Stimulated activated CD8-positive, alpha-beta memory T cell treated with anti-CD3 and anti-CD28 coated beads, Interleukin-15, amount 100 ng/mL, for 48 hours (primary cell): ENCODE measurements at regions not wholly inside any gene's neighbourhood (a gene's known extent, or its start where the extent isn't known, plus 50 kb on each side); places are given as distances from the start of the nearest gene placed in this dataset.

ENCODE experiments used
- DNase-seq, 2 donors: peaks; one replicate each; pipeline ENCODE4 v3.0.0-alpha.2; 2020; ENCODE audit warnings: low read depth in 2 of 2

DNA sequence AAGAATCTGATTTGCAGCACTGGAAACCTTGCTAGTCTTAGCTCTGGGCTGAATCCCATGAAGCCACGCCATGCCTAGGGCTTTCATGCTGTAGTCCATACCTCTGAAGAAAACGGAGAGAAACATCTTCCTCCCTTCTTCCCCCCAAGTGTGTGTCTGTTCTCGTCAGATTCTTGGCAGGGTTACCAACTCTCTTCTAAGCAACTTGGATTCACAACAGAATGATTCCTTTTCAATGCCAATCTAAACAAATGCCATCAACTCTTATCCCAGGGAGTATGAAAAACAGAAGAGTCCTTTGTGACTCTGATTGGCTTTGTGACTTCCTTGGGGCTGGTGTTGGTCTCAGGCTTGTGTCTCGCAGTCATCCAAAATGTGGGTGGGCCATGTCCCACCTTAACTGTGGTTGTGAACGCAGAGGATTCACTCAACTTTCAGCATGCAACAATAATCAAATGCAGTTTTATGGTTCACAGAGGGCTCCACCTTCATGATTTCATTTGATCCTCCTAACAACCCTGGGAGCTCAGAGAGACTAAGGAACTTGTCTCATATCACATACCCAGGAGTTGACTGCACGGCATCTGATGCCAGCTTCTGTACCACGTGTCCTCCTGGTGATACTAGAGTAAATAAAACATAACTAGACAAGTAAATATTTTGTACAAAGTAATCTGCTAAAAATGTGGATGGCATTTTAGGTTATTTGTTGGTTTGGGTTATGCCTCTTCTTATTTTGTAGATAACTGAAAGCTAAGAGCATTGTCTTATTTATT lies 186.0 kb upstream of the TNP1 start:
- DNase-seq = no peak

DNA sequence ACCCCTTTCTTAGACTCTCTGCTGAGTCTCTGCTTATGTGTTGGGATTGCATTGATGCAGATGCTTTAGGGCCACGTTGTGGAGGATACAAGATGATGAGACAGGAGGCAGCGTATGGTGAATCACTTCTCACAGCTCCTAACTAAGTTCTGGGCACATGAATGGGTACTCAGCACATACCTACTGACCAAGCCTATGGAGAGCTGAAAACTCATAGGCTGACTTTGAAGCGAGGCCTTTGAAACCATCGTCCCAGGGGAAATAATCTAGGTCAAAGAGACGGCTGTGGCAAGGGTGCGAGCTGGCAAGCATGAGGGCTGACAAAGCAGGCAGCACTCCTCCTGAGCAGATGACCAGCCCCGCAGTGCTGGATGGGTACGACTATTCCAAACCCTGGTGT lies 180.2 kb upstream of the TNP1 start:
- no peak for DNase-seq

DNA sequence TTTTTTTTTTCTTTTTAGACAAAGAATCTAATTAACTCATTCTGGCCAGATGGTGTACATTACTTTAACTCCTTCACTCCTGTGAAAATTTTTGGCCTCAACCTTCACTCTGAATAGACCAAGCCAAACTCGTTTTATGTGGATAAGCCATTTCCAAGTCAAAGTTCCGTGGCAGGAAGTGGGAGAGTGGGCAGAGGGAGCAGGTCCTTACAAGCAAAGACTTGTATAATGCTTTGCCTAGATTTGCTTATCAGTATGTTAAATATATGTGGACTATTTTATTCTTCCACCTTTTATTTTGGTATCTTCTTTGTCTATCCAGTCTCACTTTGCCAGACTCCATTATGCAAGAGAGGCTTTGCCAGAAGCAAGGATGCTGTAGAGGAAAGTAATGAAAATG lies 178.1 kb upstream of the TNP1 start:
- no peak for DNase-seq

DNA sequence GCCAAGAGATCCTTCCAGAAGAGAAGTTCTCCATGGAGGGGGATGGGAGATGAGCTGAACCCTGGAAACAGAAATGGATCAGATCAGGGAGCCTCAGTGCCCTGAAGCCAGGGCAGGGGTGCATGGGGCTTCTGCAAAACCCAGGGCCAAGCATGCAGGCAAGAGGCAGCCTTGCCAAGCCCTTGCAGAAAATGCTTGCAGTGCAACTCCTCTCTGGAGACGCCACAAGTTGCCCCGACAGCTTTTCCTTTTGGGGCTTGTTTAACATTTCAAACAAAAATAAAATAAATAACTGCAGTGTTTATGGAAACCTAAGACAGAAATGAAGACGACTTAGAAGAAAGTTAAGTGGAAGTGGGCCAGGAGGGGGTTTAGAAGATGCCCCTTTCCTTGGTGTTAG lies 177.5 kb upstream of the TNP1 start:
- no peak for DNase-seq

DNA sequence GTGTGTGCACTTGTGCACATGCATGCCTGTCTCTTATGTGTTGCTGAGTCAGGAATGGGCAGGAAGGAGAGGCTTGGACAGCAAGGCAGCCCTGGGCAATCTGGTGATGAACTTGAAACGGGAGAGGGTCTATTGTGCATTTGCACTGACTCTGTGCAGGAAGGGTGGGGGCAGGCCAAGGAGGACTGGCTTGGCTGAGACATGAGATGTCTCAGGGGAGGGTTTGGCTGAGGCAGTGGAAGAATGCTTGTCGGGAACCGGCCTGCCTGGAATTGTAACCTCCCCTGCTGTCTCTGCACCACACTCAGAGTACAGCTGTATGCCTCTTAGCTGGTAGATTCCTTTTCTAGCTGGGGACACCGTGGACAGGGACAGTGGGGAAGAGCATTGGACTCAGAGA lies 176.1 kb upstream of the TNP1 start:
- no peak for DNase-seq

DNA sequence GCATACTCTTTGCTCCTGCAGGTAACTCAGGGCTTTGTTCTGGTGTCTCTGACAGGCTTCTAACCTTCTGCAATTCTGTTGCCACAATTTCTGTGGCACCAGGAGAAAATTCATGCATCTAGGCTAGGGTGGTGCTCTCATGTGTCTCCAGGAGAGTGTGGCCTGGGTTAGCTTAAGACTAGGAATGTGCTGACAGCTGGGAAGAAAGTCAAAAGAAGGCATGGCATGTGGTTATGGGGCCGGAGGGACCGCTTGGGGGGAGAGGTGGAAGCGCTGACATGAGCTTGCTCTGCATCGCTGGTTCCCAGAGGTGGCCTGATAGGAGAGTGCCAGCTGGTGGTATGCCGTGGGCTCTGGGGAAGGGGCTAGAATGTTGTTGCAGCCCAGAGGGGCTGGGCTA lies 173.3 kb upstream of the TNP1 start:
- DNase-seq = no peak

DNA sequence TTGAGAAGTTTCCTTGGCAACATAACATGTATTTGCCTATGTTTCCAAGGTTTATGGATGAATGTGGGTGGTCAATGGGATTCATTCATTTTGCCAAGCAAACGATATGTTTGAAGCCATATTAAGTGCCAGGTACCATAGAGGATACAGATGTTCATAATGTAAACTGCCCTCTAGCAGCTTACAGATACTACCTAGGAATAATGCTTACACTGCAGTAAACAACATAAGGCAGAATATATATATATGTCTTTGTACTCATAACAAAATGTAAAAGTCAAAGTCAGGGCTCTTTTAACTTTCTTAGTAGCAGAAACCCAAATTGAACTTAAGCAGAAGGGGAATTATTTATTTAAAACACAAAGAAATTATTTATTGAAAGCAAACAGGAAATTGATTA lies 171.6 kb upstream of the TNP1 start:
- no peak for DNase-seq

DNA sequence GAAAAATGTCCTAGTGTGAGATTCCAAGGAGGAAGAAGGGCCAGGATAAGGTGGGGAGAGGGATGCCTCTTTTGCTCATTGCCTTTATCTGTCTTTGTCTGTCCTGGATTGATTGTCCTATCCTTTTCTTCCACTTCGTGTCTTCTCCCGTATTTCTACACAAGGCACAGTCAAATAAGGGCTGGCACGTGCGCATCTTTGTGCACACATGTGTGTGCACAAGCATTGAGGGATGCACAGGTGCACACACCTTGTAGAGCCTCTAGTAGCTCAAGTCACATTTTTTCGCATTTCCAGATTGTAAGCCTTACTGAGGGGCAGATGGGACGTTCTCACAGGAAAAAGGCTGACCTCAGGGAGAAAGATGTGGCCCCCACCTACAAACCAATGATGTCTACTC lies 170.2 kb upstream of the TNP1 start:
- DNase-seq = no peak

DNA sequence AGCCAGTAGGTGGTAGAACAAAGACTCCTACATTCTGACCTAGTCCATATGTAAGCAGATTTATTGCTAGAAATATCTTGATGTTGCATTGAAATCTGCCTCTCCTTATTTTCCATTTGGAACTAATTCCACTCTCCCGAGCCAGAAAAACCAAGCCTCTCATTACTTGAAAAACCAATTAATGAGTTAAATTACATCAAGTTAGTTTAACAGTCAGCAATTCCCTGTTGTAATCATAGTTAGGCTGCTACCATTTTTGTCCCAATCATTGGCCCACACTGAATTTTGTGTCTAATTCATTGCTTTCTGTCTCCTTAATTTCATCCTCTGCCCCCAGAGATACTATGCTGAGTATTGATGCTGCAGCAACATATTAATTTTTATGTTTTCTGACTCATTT lies 168.3 kb upstream of the TNP1 start:
- DNase-seq = no peak

DNA sequence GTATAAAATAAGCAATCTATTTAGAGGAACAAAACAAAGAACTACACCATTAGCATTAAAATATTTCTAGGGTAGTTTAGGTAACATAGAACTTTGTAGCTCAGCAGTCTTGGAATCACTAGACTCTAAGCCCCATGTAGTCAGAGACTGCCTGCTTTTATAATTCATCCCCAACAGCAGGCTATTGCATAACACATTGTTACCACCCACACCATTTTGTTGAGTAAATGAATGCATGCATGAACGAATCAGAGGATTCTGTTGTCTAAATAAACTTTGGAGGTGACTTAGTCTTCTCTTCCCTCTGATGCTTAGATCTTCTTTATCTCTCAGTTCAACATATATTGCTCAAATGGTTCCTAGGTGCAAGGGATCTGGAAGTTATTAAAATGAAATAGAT lies 167.6 kb upstream of the TNP1 start:
- DNase-seq = no peak

DNA sequence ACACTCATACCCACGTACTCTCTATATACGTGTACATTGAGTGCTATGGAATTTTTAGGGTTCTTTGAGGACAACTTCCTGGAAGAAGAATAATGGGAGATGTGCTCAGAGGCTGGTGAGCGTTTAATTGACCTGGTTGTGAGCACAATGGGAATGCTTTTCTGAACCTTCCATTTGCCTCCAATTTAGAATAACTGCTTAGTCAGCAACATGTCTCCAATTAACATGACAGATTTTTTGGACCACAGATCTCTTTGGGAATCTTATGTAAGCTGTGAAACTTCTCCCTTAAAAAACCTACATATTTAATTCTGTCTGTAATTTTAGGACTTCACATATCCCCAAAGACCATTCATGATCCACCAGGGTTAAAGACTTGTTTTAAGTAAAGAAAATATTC lies 166.7 kb upstream of the TNP1 start:
- no peak for DNase-seq

DNA sequence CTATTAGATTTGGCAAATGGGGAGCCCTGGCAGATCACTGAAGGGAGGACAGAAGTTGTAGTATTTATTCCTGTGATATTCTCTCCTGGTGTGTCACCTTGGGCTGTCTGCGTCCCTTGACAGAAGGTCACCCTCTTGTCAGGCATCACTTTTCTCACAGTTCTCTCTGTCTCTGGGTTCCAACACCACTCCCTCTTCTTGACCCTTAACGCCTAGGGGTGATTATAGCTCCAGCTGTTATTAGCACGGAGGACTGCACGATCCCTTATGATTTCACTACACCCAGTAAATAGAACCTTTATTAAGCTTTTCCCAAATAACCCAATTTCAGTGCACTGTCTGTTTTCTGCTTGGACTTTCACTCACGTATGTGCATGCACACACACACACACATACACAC lies 166.3 kb upstream of the TNP1 start:
- no peak for DNase-seq

DNA sequence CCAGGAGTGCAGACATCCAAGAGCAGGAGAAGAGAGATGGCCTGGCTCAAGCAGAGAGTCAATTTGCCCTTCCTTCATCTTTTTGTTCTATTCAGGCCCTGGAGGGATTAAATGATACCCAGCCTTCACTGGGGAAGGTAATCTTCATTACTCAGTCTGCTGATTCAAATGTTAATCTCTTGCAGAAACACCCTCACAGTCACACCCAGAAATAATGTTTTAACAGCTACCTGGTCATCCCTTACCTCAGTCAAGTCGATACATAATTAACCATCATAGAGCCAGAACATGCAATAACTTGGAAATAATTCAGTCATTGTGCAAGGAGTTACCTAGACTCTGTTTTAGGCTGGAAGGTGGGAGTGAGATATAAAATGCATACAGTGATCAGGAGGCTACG lies 163.7 kb upstream of the TNP1 start:
- DNase-seq = no peak

DNA sequence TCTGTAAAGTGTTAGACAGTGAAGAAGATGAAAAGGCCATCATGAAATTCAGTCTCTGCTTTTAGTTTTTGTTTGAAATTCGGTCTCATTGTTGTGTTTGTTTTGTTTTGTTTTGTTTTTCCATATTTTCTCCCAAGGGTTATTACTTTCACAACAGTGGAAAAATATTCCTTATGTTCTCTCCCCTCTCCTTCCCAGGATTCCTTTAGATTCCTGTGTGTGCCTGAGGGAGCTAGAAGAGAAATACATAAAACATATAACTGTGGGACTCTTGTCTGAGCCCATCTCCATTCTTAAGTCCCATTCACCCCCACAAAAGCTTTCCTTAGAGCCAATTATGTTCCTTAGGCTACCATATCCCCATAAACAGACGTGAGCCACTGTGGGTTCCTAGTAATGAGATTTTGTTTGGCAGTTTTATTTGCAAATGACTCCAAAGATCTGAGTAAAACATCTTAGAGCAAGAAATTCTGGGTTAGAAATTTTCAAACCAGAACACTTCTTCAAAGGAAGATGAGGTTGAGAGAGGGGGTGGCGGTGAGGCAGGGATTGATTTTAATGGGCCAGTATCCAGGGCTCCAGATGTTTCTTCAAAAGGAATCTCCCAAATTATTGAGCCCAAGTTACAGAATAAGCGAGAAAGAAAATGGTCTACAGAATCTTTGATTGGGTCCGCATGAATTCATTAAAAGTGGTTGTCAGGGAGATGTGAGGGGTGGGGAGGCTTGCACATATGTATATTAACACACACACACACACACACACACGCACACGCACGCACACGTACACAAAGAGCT lies 157.8 kb upstream of the TNP1 start:
- DNase-seq = no peak

DNA sequence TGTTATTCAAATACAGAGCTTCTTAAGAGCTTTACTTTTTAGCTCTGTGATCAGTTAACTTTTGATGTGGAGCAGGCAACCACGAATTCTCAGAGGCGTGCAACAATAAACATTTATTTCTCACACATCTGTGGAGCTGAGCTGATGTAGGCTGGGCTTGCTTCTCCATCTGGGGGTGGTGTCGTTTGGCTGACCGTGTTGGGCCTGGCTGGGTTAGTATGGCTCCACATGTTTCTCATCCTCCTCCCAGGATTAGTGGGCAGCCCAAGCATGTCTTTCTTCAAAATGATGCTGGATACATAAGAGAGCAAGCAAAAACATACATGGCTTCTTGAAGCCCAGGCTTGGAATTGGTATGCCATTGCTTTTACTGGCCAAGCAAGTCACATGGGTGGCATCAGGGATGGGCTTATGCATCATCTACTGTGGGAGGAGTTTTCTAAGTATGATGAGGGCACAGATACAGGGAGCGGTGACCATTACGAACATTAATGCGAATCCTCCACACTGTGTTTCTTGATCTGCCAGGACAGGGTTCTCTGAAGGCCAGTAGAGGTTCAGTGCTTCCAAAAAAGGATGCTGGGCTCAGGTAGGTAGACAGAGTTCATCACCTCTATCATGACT lies 157.0 kb upstream of the TNP1 start:
- no peak for DNase-seq

DNA sequence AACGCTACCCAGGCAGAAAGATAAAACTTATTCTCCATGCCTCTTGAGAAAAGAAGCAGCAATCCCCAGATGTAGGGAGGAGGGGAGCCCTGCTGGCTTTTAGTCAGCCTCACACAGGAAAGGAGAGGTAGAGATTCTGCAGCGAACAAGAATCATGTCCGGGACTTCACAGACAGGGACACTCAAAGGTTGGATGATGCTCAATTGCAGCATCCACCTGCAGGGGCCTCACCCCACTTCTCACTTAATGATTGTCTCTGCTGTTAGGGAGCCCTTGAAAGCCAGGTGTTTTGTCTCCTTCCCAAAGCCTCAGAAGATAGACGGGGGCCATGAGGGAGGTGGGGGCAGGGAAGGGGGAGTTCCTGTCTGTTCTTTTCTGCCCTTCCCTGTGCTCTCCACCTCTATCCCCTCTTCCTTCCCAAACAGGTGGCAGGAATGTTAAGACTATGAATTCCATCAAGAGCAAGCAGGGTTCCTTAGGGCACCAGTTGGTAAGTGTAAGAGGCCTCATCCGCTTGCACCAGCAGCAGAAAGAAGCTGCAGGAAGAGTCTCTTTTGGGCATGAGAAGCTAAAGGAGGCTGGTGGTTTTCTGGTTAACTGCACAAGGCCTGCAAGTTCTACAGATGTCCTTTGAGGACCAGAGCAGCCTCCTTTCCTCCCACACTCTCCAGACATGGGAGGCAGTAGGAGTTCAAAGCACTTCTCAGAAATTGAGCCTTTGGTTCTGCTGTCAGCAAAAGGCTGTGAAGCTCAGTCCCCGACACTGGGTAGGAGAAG lies 154.7 kb upstream of the TNP1 start:
- no peak for DNase-seq

DNA sequence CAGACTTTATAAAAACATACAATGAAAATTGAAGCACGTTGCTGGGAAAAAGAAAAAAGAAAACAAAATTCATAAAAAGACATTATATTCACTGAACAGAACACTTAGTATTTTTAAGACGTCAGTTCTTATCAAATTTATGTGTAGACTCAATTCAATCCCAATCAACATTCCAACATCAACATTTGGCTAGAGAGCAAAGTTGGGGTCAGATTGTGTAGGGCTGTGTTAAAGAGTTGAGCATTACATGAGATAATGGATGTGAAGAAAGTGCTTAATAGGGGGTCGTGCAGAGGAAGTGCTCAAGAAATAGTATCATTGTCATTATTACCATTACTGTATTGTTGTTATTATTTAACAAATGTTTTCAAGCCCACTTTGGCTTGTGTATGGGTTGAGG lies 154.1 kb upstream of the TNP1 start:
- no peak for DNase-seq

DNA sequence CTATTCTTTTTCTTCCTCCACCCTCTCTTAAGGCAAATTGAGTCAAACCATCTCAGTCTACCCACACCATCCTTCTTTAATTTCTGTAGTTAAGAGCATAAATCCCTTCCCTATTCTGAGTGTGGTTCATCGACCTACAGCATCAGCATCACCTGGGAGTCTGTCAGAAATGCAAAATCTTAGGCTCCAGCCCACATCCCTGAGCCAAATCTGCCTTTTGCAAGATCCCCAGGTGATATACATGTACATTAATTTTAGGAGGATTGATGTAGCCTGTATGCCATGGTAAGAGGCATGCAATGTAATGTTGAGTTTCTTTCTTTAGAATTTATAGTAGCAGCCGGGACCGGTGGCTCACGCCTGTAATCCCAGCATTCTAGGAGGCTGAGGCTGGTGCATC lies 151.7 kb upstream of the TNP1 start:
- no peak for DNase-seq

DNA sequence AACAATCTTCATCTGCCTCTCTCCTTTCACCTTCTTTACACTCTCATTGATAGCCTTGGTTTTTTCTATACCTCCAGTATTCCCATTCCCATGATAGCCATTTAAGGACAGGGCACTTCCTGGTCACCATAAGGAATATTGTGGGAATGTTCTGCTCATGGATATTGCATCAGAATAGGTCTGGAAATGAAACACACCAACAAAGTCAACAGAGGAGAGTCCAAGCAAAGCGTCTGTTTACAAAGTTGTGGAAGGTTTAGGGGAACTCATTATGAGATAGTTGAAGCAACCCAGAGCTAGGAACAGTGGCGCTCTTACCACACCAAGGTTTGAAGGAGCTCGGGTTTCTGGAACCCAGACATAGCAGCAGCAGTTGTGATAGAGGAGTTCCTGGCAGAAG lies 150.3 kb upstream of the TNP1 start:
- no peak for DNase-seq

DNA sequence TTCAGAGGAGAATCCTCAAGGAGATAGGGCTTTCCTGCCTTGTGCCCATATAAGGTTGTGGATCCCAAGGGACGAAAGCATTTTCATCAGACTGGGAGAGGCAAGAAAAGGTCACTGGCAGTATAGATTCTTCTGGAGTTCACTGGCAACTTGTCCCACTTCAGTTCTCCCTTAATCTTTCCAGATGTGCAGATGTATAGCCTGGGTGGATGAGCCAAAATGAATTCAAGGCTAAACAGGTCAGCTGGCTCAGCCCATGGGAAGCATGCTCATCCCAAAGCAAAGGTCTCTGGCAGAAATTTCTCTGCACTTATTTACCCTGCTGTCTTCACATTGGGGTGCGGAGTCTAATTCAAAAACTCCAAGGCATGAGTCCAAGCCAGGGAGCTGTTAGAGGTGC lies 148.9 kb upstream of the TNP1 start:
- no peak for DNase-seq

DNA sequence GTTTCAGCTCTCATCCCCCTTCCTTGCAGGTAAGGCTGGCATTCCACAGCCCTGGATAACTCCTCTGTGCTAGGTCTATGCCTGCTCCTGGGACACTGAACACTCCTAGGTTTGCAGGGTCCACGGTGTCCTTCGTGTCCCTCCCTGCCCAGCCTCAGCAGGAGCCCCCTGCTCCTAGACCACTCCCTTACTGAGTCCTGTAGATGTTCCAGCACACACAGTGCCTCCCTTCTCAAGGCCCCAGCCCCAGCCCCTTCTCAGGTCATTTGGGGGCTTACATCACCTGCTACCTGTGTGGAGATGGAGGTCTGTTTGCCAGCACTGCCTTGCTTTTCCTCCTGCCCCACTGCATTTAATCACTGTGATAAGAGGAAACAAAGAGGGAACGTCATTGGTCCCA lies 146.4 kb upstream of the TNP1 start:
- DNase-seq = no peak

DNA sequence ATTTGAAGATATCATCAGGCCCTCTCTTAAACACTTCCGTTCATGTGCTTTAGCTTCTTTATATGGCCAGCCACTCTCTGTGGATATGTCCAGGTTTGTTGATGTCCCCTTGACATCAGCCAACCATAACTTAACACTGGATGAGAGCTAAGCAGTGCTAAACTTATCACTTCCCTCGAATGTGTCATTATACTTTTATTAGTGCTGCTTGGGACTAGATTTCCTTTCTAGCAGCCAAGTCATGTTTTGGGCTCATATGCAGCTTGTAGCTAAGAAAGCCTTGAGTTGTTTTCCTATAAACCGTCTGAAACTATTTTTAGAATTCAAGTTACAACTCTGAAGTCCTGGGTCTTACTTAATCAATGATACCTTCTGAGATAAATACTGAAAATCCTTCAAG lies 144.8 kb upstream of the TNP1 start:
- no peak for DNase-seq
